ENCODE measurements at regions not wholly inside any gene's neighbourhood (a gene's known extent, or its start where the extent isn't known, plus 50 kb on each side); places are given as distances from the start of the nearest gene placed in this dataset.

- H3K4me3 ChIP-seq = no peak overlapping the region
These were observed 283.7 kb downstream of the CBLN1 start for GRCh38 chr16:48997946-48998345.

GRCh38 chr16:48997081-48997615, 284.5 kb downstream of the CBLN1 start:
- Histone ChIP-seq H3K4me3 (no peak overlapping the region), H3K4me1 (no peaks in the 10 kb centered on the region), H3K9me3 (no peaks in the 10 kb centered on the region), H3K36me3 (ENCODE audit: insufficient read depth in 1 of 2, low read depth in 1 of 2) (no peaks in the 10 kb centered on the region), H3K27me3 (ENCODE audit: insufficient read depth in 3 of 3, low read length in 2 of 3) (no peaks in the 10 kb centered on the region), H3K27ac (no peak overlapping the region)
- intact Hi-C loops (cut with DNase I) = no loop called here
- WGBS, 3 donors = 56 to 71% (median 56%) methylated on average over 8 of the region's 8 CpGs
- DNase-seq (no peak), ATAC-seq (no peak)
- TF ChIP-seq, protein P1, sequence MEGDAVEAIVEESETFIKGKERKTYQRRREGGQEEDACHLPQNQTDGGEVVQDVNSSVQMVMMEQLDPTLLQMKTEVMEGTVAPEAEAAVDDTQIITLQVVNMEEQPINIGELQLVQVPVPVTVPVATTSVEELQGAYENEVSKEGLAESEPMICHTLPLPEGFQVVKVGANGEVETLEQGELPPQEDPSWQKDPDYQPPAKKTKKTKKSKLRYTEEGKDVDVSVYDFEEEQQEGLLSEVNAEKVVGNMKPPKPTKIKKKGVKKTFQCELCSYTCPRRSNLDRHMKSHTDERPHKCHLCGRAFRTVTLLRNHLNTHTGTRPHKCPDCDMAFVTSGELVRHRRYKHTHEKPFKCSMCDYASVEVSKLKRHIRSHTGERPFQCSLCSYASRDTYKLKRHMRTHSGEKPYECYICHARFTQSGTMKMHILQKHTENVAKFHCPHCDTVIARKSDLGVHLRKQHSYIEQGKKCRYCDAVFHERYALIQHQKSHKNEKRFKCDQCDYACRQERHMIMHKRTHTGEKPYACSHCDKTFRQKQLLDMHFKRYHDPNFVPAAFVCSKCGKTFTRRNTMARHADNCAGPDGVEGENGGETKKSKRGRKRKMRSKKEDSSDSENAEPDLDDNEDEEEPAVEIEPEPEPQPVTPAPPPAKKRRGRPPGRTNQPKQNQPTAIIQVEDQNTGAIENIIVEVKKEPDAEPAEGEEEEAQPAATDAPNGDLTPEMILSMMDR (IDR thresholded peaks at IDR 0.05) = no peak

More at GRCh38 chr16:48997946-48998345, 283.7 kb downstream of the CBLN1 start:
- H3K27me3 ChIP-seq (ENCODE audit: insufficient read depth in 3 of 3, low read length in 2 of 3) = no peaks in the 10 kb centered on the region
- ATAC-seq (no peak), DNase-seq (no peak)
- H3K4me1 ChIP-seq = no peaks in the 10 kb centered on the region
- intact Hi-C loops (cut with DNase I) = no loop called here
- no peaks in the 10 kb centered on the region for H3K9me3 ChIP-seq
- TF ChIP-seq, protein P1 (IDR thresholded peaks at IDR 0.05) = no peak
- H3K27ac ChIP-seq = no peak overlapping the region
- H3K36me3 ChIP-seq (ENCODE audit: insufficient read depth in 1 of 2, low read depth in 1 of 2) = no peaks in the 10 kb centered on the region
- 80 to 90% (median 88%) methylated on average over 3 of the region's 3 CpGs for WGBS, 3 donors

DNA sequence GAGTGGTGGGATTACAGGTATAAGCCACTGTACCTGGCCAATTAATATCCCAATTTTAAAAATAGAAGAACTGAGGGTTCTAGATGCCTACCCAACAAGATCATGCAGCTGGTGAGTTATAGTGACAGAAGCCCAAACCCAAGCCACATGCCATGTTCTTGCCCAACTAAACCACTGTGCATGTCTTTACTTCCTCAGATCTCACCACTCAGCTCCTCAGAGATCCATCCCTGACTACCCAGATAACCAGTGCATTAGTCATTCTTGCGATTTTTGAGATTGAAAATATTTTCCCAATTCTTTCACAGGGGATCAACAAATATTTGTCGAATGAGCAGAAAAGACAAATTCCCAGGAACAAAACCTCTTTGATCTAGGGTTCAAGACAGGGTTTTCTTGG, 303.1 kb downstream of the CBLN1 start:
- Histone ChIP-seq H3K27ac (no peak overlapping the region), H3K9me3 (no peaks in the 10 kb centered on the region), H3K4me1 (no peaks in the 10 kb centered on the region), H3K4me3 (no peak overlapping the region), H3K27me3 (ENCODE audit: insufficient read depth in 3 of 3, low read length in 2 of 3) (peaks cover 0 to 2% (median 0%) of the 10 kb centered on the region in 3 donors), H3K36me3 (ENCODE audit: insufficient read depth in 1 of 2, low read depth in 1 of 2) (no peaks in the 10 kb centered on the region)
- intact Hi-C loops (cut with DNase I) = no loop called here
- DNase-seq (no peak), ATAC-seq (no peak)
- TF ChIP-seq, protein P1 (IDR thresholded peaks at IDR 0.05) = no peak
- 84 to 94% (median 92%) methylated on average over 2 of the region's 2 CpGs for WGBS, 3 donors

DNA sequence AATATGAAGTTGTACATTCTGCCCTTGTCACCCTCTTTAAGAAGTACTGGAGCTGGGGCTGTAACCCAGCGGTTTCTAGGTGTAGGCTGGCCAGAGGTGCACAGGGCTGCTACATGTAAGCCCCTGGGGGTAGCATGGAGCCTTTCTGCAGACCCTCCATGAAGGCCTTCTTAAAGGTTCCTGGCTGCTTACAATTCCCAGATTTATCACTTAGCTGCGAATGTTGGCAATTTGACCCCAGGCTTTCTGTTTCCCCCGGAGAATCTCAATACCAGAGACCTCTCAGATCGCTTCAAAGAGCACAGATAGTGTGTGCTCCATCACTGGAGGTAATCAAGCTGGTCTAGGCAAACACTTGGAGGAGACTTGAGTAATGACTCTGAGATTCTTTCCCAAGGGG, 309.4 kb downstream of the CBLN1 start:
- ATAC-seq = no peak
- TF ChIP-seq, protein P1 (IDR thresholded peaks at IDR 0.05) = no peak
- Histone ChIP-seq H3K4me1 (no peaks in the 10 kb centered on the region), H3K36me3 (ENCODE audit: insufficient read depth in 1 of 2, low read depth in 1 of 2) (no peaks in the 10 kb centered on the region), H3K27me3 (ENCODE audit: insufficient read depth in 3 of 3, low read length in 2 of 3) (peaks cover 0 to 2% (median 0%) of the 10 kb centered on the region in 3 donors), H3K9me3 (no peaks in the 10 kb centered on the region), H3K27ac (no peak overlapping the region), H3K4me3 (no peak overlapping the region)
- WGBS, 3 donors = 72 to 91% (median 77%) methylated on average over 4 of the region's 4 CpGs
- no peak for DNase-seq
- intact Hi-C loops (cut with DNase I) = loop anchor here in 1 of 2 donors (5.0 kb wide), 1 partner anchor 50 kb away; no protein-coding TSS in a partner anchor

DNA sequence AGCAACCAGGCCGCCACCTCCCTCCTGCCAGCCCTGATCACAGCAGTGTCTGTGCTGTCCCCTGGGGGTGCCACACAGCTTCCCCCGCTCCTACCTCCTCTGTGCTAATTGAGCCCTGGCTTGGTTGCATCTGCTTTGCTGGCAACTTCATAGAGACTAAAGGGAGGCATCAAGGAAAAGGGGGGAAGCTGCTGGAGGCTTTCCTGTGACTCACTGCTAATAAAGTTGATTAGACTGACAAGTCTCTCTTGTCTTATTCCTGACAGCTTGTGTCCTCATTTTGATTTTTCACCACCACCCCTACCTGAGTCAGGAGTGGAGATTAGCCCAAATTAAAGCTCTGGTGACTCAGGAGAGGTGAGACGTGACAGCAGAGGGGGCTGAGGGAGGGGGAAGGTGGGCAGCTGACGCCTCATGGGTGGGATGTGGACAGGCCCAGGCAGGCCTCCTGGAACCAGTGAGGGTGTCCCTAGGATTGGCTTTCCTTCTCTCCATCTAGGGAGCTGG, 310.0 kb downstream of the CBLN1 start:
- DNase-seq (no peak), ATAC-seq (no peak)
- no peak overlapping the region for H3K4me3 ChIP-seq

More for the DNA sequence above, 310.0 kb downstream of the CBLN1 start:
- Histone ChIP-seq H3K9me3 (no peaks in the 10 kb centered on the region), H3K27ac (no peak overlapping the region), H3K27me3 (ENCODE audit: insufficient read depth in 3 of 3, low read length in 2 of 3) (peaks cover 0 to 2% (median 0%) of the 10 kb centered on the region in 3 donors), H3K4me1 (no peaks in the 10 kb centered on the region), H3K36me3 (ENCODE audit: insufficient read depth in 1 of 2, low read depth in 1 of 2) (no peaks in the 10 kb centered on the region)
- intact Hi-C loops (cut with DNase I) = loop anchor here in 1 of 2 donors (5.0 kb wide), 1 partner anchor 51 kb away; no protein-coding TSS in a partner anchor
- 82 to 87% (median 86%) methylated on average over 4 of the region's 4 CpGs for WGBS, 3 donors
- TF ChIP-seq, protein P1 (IDR thresholded peaks at IDR 0.05) = no peak

All from psoas muscle (tissue), 7 donors.